GM18520 (cell line): ENCODE measurements at regions not wholly inside any gene's neighbourhood (a gene's known extent, or its start where the extent isn't known, plus 50 kb on each side); places are given as distances from the start of the nearest gene placed in this dataset.
"Not testable (repeated sequence)": the region's sequence is repeated elsewhere in the genome, so short reads cannot be mapped to it uniquely, and the experiment has no call there.

Experiments
- ATAC-seq: cut with Tn5 transposase; IDR thresholded peaks from one replicate; pipeline ENCODE4 v1.9.1; 2021; ENCODE audit not compliant: unreplicated experiment

- ATAC-seq = no peak
These were observed 533.6 kb downstream of the TRAM1L1 start for GRCh38 chr4:116551806-116552205.

GRCh38 chr4:116547632-116548031 is 537.7 kb downstream of the TRAM1L1 start:
- ATAC-seq = no peak

- ATAC-seq = no peak
These were observed 538.6 kb downstream of the TRAM1L1 start for GRCh38 chr4:116546759-116547158.

GRCh38 chr4:116544946-116545345 is 540.4 kb downstream of the TRAM1L1 start:
- no peak for ATAC-seq

- no peak for ATAC-seq
These were observed 545.6 kb downstream of the TRAM1L1 start for GRCh38 chr4:116539744-116540143.

GRCh38 chr4:116537828-116538227 is 547.5 kb downstream of the TRAM1L1 start:
- no peak for ATAC-seq

- ATAC-seq = not testable (repeated sequence)
These were observed 549.4 kb downstream of the TRAM1L1 start for GRCh38 chr4:116536024-116536423.

GRCh38 chr4:116531870-116532269 is 553.5 kb downstream of the TRAM1L1 start:
- ATAC-seq = no peak

GRCh38 chr4:116531026-116531425 is 554.4 kb downstream of the TRAM1L1 start:
- no peak for ATAC-seq

- no peak for ATAC-seq
These were observed 555.3 kb downstream of the TRAM1L1 start for GRCh38 chr4:116530048-116530447.

GRCh38 chr4:116529129-116529528 is 556.2 kb downstream of the TRAM1L1 start:
- ATAC-seq = no peak

GRCh38 chr4:116522922-116523321 is 562.5 kb downstream of the TRAM1L1 start:
- no peak for ATAC-seq

GRCh38 chr4:116520886-116521285 is 564.5 kb downstream of the TRAM1L1 start:
- no peak for ATAC-seq

- no peak for ATAC-seq
These were observed 568.7 kb downstream of the TRAM1L1 start for GRCh38 chr4:116516711-116517110.

GRCh38 chr4:116515959-116516358 is 569.4 kb downstream of the TRAM1L1 start:
- no peak for ATAC-seq

GRCh38 chr4:116512552-116512951 is 572.8 kb downstream of the TRAM1L1 start:
- no peak for ATAC-seq

- ATAC-seq = no peak
These were observed 583.4 kb downstream of the TRAM1L1 start for GRCh38 chr4:116501954-116502353.

GRCh38 chr4:116500225-116500624 is 585.2 kb downstream of the TRAM1L1 start:
- ATAC-seq = no peak

- no peak for ATAC-seq
These were observed 595.6 kb downstream of the TRAM1L1 start for GRCh38 chr4:116489739-116490138.

GRCh38 chr4:116486401-116486800 is 599.0 kb downstream of the TRAM1L1 start:
- ATAC-seq = no peak

- no peak for ATAC-seq
These were observed 604.8 kb downstream of the TRAM1L1 start for GRCh38 chr4:116480546-116480945.

GRCh38 chr4:116478343-116478742 is 607.0 kb downstream of the TRAM1L1 start:
- ATAC-seq = no peak

GRCh38 chr4:116469582-116469981 is 615.8 kb downstream of the TRAM1L1 start:
- no peak for ATAC-seq

GRCh38 chr4:116453127-116453526 is 632.2 kb downstream of the TRAM1L1 start:
- ATAC-seq = no peak
